Peyer's patch (tissue), 4 donors: ENCODE measurements at regions not wholly inside any gene's neighbourhood (a gene's known extent, or its start where the extent isn't known, plus 50 kb on each side); places are given as distances from the start of the nearest gene placed in this dataset.

Source experiments
- CTCF ChIP-seq, 6 experiments: fragments of 450-650 bp in 4 of 6; fragments of 200-600 bp in 2 of 6; sonication (generic) in 1 of 6; IDR thresholded peaks; one replicate each; pipeline ENCODE4 v1.5.1; 2017 to 2019; ENCODE audit warnings: antibody characterized with exemption in 6 of 6, mild to moderate bottlenecking in 3 of 6, moderate library complexity in 1 of 6
- POLR2A ChIP-seq, 2 donors: fragments of 450-650 bp; IDR thresholded peaks; one replicate each; pipeline ENCODE4 v1.5.1; 2017; ENCODE audit warnings: antibody characterized with exemption in 2 of 2, mild to moderate bottlenecking in 2 of 2, moderate library complexity in 2 of 2

- TF ChIP-seq POLR2A (IDR thresholded peaks at IDR 0.05): no peak
- no peak for TF ChIP-seq CTCF (IDR thresholded peaks at IDR 0.05)
Measured at GRCh38 chr22:35191412-35191811, 65.9 kb upstream of the HMGXB4 start.
